Stimulated activated naive CD8-positive, alpha-beta T cell treated with anti-CD3 and anti-CD28 coated beads, Interleukin-15, Interleukin-2, amounts not matched to agents 100 ng/mL and 50 ng/mL, for 24 hours (primary cell): ENCODE measurements at regions not wholly inside any gene's neighbourhood (a gene's known extent, or its start where the extent isn't known, plus 50 kb on each side); places are given as distances from the start of the nearest gene placed in this dataset.

Source experiments
- H3K27ac Mint-ChIP-seq: one replicate; pipeline ENCODE4 v1.8.0; 2021; ENCODE audit warnings: mild to moderate bottlenecking, mixed read lengths
- H3K27me3 Mint-ChIP-seq: one replicate; pipeline ENCODE4 v1.8.0; 2021; ENCODE audit warnings: mixed read lengths
- H3K36me3 Mint-ChIP-seq: one replicate; pipeline ENCODE4 v1.8.0; 2021; ENCODE audit warnings: low read depth, mixed read lengths
- H3K4me1 Mint-ChIP-seq: one replicate; pipeline ENCODE4 v1.8.0; 2021; ENCODE audit warnings: low read depth, mixed read lengths
- H3K4me3 Mint-ChIP-seq: one replicate; pipeline ENCODE4 v1.8.0; 2021; ENCODE audit warnings: mild to moderate bottlenecking, mixed read lengths
- H3K9me3 Mint-ChIP-seq: one replicate; pipeline ENCODE4 v1.8.0; 2021; ENCODE audit warnings: mixed read lengths

GRCh38 chr14:98802044-98802443 lies 470.0 kb downstream of the BCL11B start:
- no peak overlapping the region for H3K27ac Mint-ChIP-seq
- no peak overlapping the region for H3K4me3 Mint-ChIP-seq
- H3K36me3 Mint-ChIP-seq = no peaks in the 10 kb centered on the region
- no peaks in the 10 kb centered on the region for H3K9me3 Mint-ChIP-seq
- H3K27me3 Mint-ChIP-seq = no peaks in the 10 kb centered on the region
- H3K4me1 Mint-ChIP-seq = no peaks in the 10 kb centered on the region

GRCh38 chr14:98803196-98803595 lies 468.8 kb downstream of the BCL11B start:
- no peaks in the 10 kb centered on the region for H3K27me3 Mint-ChIP-seq
- no peak overlapping the region for H3K27ac Mint-ChIP-seq
- no peaks in the 10 kb centered on the region for H3K9me3 Mint-ChIP-seq
- H3K4me3 Mint-ChIP-seq = no peak overlapping the region
- no peaks in the 10 kb centered on the region for H3K36me3 Mint-ChIP-seq
- no peaks in the 10 kb centered on the region for H3K4me1 Mint-ChIP-seq

- H3K27ac Mint-ChIP-seq = no peak overlapping the region
- H3K4me3 Mint-ChIP-seq = no peak overlapping the region
- H3K4me1 Mint-ChIP-seq = no peaks in the 10 kb centered on the region
- no peaks in the 10 kb centered on the region for H3K36me3 Mint-ChIP-seq
- no peaks in the 10 kb centered on the region for H3K27me3 Mint-ChIP-seq
- no peaks in the 10 kb centered on the region for H3K9me3 Mint-ChIP-seq
Observed at GRCh38 chr14:98808494-98809407, 463.2 kb downstream of the BCL11B start.

- Mint-ChIP-seq H3K4me1 (peaks cover 5% of the 10 kb centered on the region), H3K27ac (no peak overlapping the region), H3K36me3 (no peaks in the 10 kb centered on the region), H3K9me3 (no peaks in the 10 kb centered on the region), H3K27me3 (no peaks in the 10 kb centered on the region), H3K4me3 (no peak overlapping the region)
Observed at GRCh38 chr14:98816195-98816594, 455.8 kb downstream of the BCL11B start.

GRCh38 chr14:98816720-98817119 lies 455.3 kb downstream of the BCL11B start:
- H3K36me3 Mint-ChIP-seq = no peaks in the 10 kb centered on the region
- H3K9me3 Mint-ChIP-seq = no peaks in the 10 kb centered on the region
- no peak overlapping the region for H3K4me3 Mint-ChIP-seq
- H3K27me3 Mint-ChIP-seq = no peaks in the 10 kb centered on the region
- peaks cover 5% of the 10 kb centered on the region for H3K4me1 Mint-ChIP-seq
- H3K27ac Mint-ChIP-seq = no peak overlapping the region

- Mint-ChIP-seq H3K36me3 (no peaks in the 10 kb centered on the region), H3K4me1 (peaks cover 5% of the 10 kb centered on the region), H3K9me3 (no peaks in the 10 kb centered on the region), H3K4me3 (no peak overlapping the region), H3K27ac (no peak overlapping the region), H3K27me3 (no peaks in the 10 kb centered on the region)
Observed at GRCh38 chr14:98819132-98819866, 452.7 kb downstream of the BCL11B start.

GRCh38 chr14:98819867-98820206 lies 452.2 kb downstream of the BCL11B start:
- H3K4me1 Mint-ChIP-seq = peaks cover 5% of the 10 kb centered on the region
- H3K27me3 Mint-ChIP-seq = no peaks in the 10 kb centered on the region
- H3K4me3 Mint-ChIP-seq = no peak overlapping the region
- H3K36me3 Mint-ChIP-seq = no peaks in the 10 kb centered on the region
- no peaks in the 10 kb centered on the region for H3K9me3 Mint-ChIP-seq
- H3K27ac Mint-ChIP-seq = no peak overlapping the region

- Mint-ChIP-seq H3K27me3 (no peaks in the 10 kb centered on the region), H3K36me3 (no peaks in the 10 kb centered on the region), H3K4me1 (no peaks in the 10 kb centered on the region), H3K9me3 (no peaks in the 10 kb centered on the region), H3K4me3 (no peak overlapping the region), H3K27ac (no peak overlapping the region)
Observed at GRCh38 chr14:98822917-98823316, 449.1 kb downstream of the BCL11B start.

- no peaks in the 10 kb centered on the region for H3K27me3 Mint-ChIP-seq
- H3K36me3 Mint-ChIP-seq = no peaks in the 10 kb centered on the region
Observed at GRCh38 chr14:98826618-98827017, 445.4 kb downstream of the BCL11B start.

GRCh38 chr14:98834119-98834518 lies 437.9 kb downstream of the BCL11B start:
- H3K4me3 Mint-ChIP-seq = no peak overlapping the region
- H3K36me3 Mint-ChIP-seq = no peaks in the 10 kb centered on the region
- H3K9me3 Mint-ChIP-seq = no peaks in the 10 kb centered on the region
- no peaks in the 10 kb centered on the region for H3K4me1 Mint-ChIP-seq
- H3K27ac Mint-ChIP-seq = no peak overlapping the region
- H3K27me3 Mint-ChIP-seq = no peaks in the 10 kb centered on the region

More at GRCh38 chr14:98826618-98827017, 445.4 kb downstream of the BCL11B start:
- H3K4me3 Mint-ChIP-seq = no peak overlapping the region
- no peaks in the 10 kb centered on the region for H3K4me1 Mint-ChIP-seq
- no peak overlapping the region for H3K27ac Mint-ChIP-seq
- H3K9me3 Mint-ChIP-seq = no peaks in the 10 kb centered on the region

GRCh38 chr14:98835051-98835824 lies 436.8 kb downstream of the BCL11B start:
- no peaks in the 10 kb centered on the region for H3K4me1 Mint-ChIP-seq
- H3K9me3 Mint-ChIP-seq = no peaks in the 10 kb centered on the region
- H3K4me3 Mint-ChIP-seq = no peak overlapping the region
- H3K27me3 Mint-ChIP-seq = no peaks in the 10 kb centered on the region
- H3K27ac Mint-ChIP-seq = no peak overlapping the region
- H3K36me3 Mint-ChIP-seq = no peaks in the 10 kb centered on the region

GRCh38 chr14:98835825-98836100 lies 436.2 kb downstream of the BCL11B start:
- Mint-ChIP-seq H3K27ac (no peak overlapping the region), H3K4me3 (no peak overlapping the region), H3K36me3 (no peaks in the 10 kb centered on the region), H3K9me3 (no peaks in the 10 kb centered on the region), H3K4me1 (no peaks in the 10 kb centered on the region), H3K27me3 (no peaks in the 10 kb centered on the region)

GRCh38 chr14:98840091-98840490 lies 431.9 kb downstream of the BCL11B start:
- no peaks in the 10 kb centered on the region for H3K9me3 Mint-ChIP-seq
- H3K27ac Mint-ChIP-seq = no peak overlapping the region
- H3K27me3 Mint-ChIP-seq = no peaks in the 10 kb centered on the region
- no peaks in the 10 kb centered on the region for H3K36me3 Mint-ChIP-seq
- no peak overlapping the region for H3K4me3 Mint-ChIP-seq
- H3K4me1 Mint-ChIP-seq = peaks cover 4% of the 10 kb centered on the region

GRCh38 chr14:98840511-98840910 lies 431.5 kb downstream of the BCL11B start:
- Mint-ChIP-seq H3K4me3 (no peak overlapping the region), H3K27ac (no peak overlapping the region), H3K36me3 (no peaks in the 10 kb centered on the region), H3K4me1 (peaks cover 4% of the 10 kb centered on the region), H3K9me3 (no peaks in the 10 kb centered on the region), H3K27me3 (no peaks in the 10 kb centered on the region)

- Mint-ChIP-seq H3K27me3 (no peaks in the 10 kb centered on the region), H3K27ac (peak overlapping the region; percentile 10), H3K4me3 (no peak overlapping the region), H3K4me1 (peaks cover 4% of the 10 kb centered on the region), H3K9me3 (no peaks in the 10 kb centered on the region), H3K36me3 (no peaks in the 10 kb centered on the region)
Observed at GRCh38 chr14:98844456-98844855, 427.5 kb downstream of the BCL11B start.
